ENCODE measurements at regions not wholly inside any gene's neighbourhood (a gene's known extent, or its start where the extent isn't known, plus 50 kb on each side); places are given as distances from the start of the nearest gene placed in this dataset.

- Histone ChIP-seq H3K27ac (ENCODE audit: extremely low read depth, low read depth, low read length) (no peak overlapping the region), H3K79me2 (ENCODE audit: control insufficient read depth, insufficient read depth, low read length) (no peaks in the 10 kb centered on the region), H3K4me2 (ENCODE audit: insufficient read depth, low read length) (no peak overlapping the region), H2AFZ (ENCODE audit: low read depth, low read length) (no peak overlapping the region), H3K4me1 (replicated peaks in 1 of 2; ENCODE audit: control insufficient read depth in 2 of 2, insufficient read depth in 2 of 2, low read length in 2 of 2) (no peaks in the 10 kb centered on the region), H3K4me3 (no peak overlapping the region), H3K27me3 (ENCODE audit: control insufficient read depth in 2 of 2, insufficient read depth in 2 of 2, low read length in 2 of 2) (no peaks in the 10 kb centered on the region), H3K9me3 (replicated peaks; ENCODE audit: control insufficient read depth, insufficient read depth, low read depth, low read length) (no peaks in the 10 kb centered on the region), H3K36me3 (ENCODE audit: control insufficient read depth, insufficient read depth, low read length) (no peaks in the 10 kb centered on the region), H3K9me1 (ENCODE audit: control insufficient read depth, insufficient read depth, low read length) (no peaks in the 10 kb centered on the region), H4K20me1 (replicated peaks; ENCODE audit: control insufficient read depth, insufficient read depth, low read length) (no peaks in the 10 kb centered on the region), H3K9ac (ENCODE audit: insufficient read depth in 1 of 2, low read depth in 2 of 2, low read length in 2 of 2) (no peak overlapping the region)
- CTCF ChIA-PET (ENCODE audit: low intra/inter-chr PET ratio): no interaction called here
- 0% methylated on average over 1 of the region's 1 CpG for WGBS (ENCODE audit: insufficient coverage, low coverage, missing lambda C conversion rate)
- intact Hi-C loops (cut with micrococcal nuclease) (no loop called here), in situ Hi-C loops (cut with MboI) (no loop called here)
- POLR2A ChIA-PET: no interaction called here
- no peak for TF ChIP-seq ZNF354B (CRISPR knock-in tag; IDR thresholded peaks at IDR 0.05)
- no peak for TF ChIP-seq MEF2D (tag; conservative IDR thresholded peaks at IDR 0.05; ENCODE audit: low read depth)
- TF ChIP-seq MGA (IDR thresholded peaks at IDR 0.05): no peak
- TF ChIP-seq BRF1 (IDR thresholded peaks at IDR 0.05; ENCODE audit: borderline replicate concordance, extremely low read depth, insufficient read length): no peak
- no peak for TF ChIP-seq PPARD (CRISPR knock-in tag; IDR thresholded peaks at IDR 0.05)
- BruUV-seq (replicated peaks): no TSS peak
- FAIRE-seq (no peak), ATAC-seq (no peak), DNase-seq (ENCODE audit: extremely low read depth in 1 of 4, low spot score in 3 of 4) (no peak)
Observed at GRCh38 chr2:138964418-138964817, 184.2 kb upstream of the NXPH2 start.
